ENCODE measurements at regions not wholly inside any gene's neighbourhood (a gene's known extent, or its start where the extent isn't known, plus 50 kb on each side); places are given as distances from the start of the nearest gene placed in this dataset.

- no peak for DNase-seq (ENCODE audit: low read depth)
- no peak for TF ChIP-seq CTCF (conservative IDR thresholded peaks at IDR 0.05; ENCODE audit: low read depth, low read length)
- H3K4me3 ChIP-seq (ENCODE audit: low read depth, low read length): no peak overlapping the region
Observed at GRCh38 chr15:49734831-49735508, 114.1 kb downstream of the DTWD1 start.

GRCh38 chr15:49737127-49737526 lies 116.3 kb downstream of the DTWD1 start:
- no peak for TF ChIP-seq CTCF (conservative IDR thresholded peaks at IDR 0.05; ENCODE audit: low read depth, low read length)

GRCh38 chr15:49741712-49742111 lies 120.9 kb downstream of the DTWD1 start:
- no peak for DNase-seq (ENCODE audit: low read depth)
- no peak overlapping the region for H3K4me3 ChIP-seq (ENCODE audit: low read depth, low read length)
- TF ChIP-seq CTCF (conservative IDR thresholded peaks at IDR 0.05; ENCODE audit: low read depth, low read length): no peak

More at GRCh38 chr15:49737127-49737526, 116.3 kb downstream of the DTWD1 start:
- H3K4me3 ChIP-seq (ENCODE audit: low read depth, low read length): no peak overlapping the region
- no peak for DNase-seq (ENCODE audit: low read depth)

- no peak for DNase-seq (ENCODE audit: low read depth)
- H3K4me3 ChIP-seq (ENCODE audit: low read depth, low read length): no peak overlapping the region
- TF ChIP-seq CTCF (conservative IDR thresholded peaks at IDR 0.05; ENCODE audit: low read depth, low read length): no peak
Observed at GRCh38 chr15:49742381-49742780, 121.5 kb downstream of the DTWD1 start.

GRCh38 chr15:49747340-49747739 lies 126.5 kb downstream of the DTWD1 start:
- DNase-seq (ENCODE audit: low read depth): no peak
- no peak for TF ChIP-seq CTCF (conservative IDR thresholded peaks at IDR 0.05; ENCODE audit: low read depth, low read length)
- no peak overlapping the region for H3K4me3 ChIP-seq (ENCODE audit: low read depth, low read length)

- DNase-seq (ENCODE audit: low read depth): no peak
- no peak for TF ChIP-seq CTCF (conservative IDR thresholded peaks at IDR 0.05; ENCODE audit: low read depth, low read length)
- H3K4me3 ChIP-seq (ENCODE audit: low read depth, low read length): no peak overlapping the region
Observed at GRCh38 chr15:49748791-49749190, 127.9 kb downstream of the DTWD1 start.

GRCh38 chr15:49750553-49750952 lies 129.7 kb downstream of the DTWD1 start:
- DNase-seq (ENCODE audit: low read depth): no peak
- H3K4me3 ChIP-seq (ENCODE audit: low read depth, low read length): no peak overlapping the region
- TF ChIP-seq CTCF (conservative IDR thresholded peaks at IDR 0.05; ENCODE audit: low read depth, low read length): no peak

Measured in choroid plexus epithelial cell (primary cell).